Sigmoid colon (tissue), 6 donors: ENCODE measurements at regions not wholly inside any gene's neighbourhood (a gene's known extent, or its start where the extent isn't known, plus 50 kb on each side); places are given as distances from the start of the nearest gene placed in this dataset.

Source experiments
- DNase-seq: peaks from one replicate; pipeline ENCODE4 v3.0.0-alpha.2; 2019
- H3K27ac ChIP-seq, 4 donors: fragments of 200-600 bp; sonication (generic); one replicate each; pipeline ENCODE4 v1.5.1; 2016 to 2019; ENCODE audit warnings: mild to moderate bottlenecking in 1 of 4
- H3K27me3 ChIP-seq, 3 donors: fragments of 200-600 bp; sonication (generic); one replicate each; pipeline ENCODE4 v1.5.1; 2019; ENCODE audit warnings: mild to moderate bottlenecking in 1 of 3
- H3K36me3 ChIP-seq, 4 donors: fragments of 200-600 bp; sonication (generic); one replicate each; pipeline ENCODE4 v1.5.1; 2016 to 2019
- H3K4me1 ChIP-seq, 4 donors: fragments of 200-600 bp; sonication (generic); one replicate each; pipeline ENCODE4 v1.5.1; 2017 to 2019
- H3K4me3 ChIP-seq, 4 donors: fragments of 200-600 bp; sonication (generic); one replicate each; pipeline ENCODE4 v1.5.1; 2017 to 2019; ENCODE audit warnings: mild to moderate bottlenecking in 2 of 4, moderate library complexity in 1 of 4
- H3K9me3 ChIP-seq, 4 donors: fragments of 200-600 bp in 3 of 4; sonication (generic) in 3 of 4; one replicate each; pipeline versions ENCODE4 v1.5.1 to v1.6.1; 2013 to 2019
- CTCF ChIP-seq, 4 experiments: fragments of 450-650 bp in 3 of 4; fragments of 200-600 bp in 1 of 4; IDR thresholded peaks; one replicate each; pipeline ENCODE4 v1.5.1; 2016 to 2019; ENCODE audit warnings: antibody characterized with exemption in 4 of 4, mild to moderate bottlenecking in 3 of 4, moderate library complexity in 2 of 4
- EP300 ChIP-seq, 4 donors: sonication (generic); formaldehyde crosslinking; IDR thresholded peaks; one replicate each; pipeline ENCODE4 v1.6.1; 2017; ENCODE audit warnings: antibody characterized with exemption in 4 of 4
- POLR2A ChIP-seq, 2 donors: fragments of 450-650 bp; IDR thresholded peaks; one replicate each; pipeline ENCODE4 v1.6.1; 2016; ENCODE audit warnings: antibody characterized with exemption in 2 of 2, mild to moderate bottlenecking in 2 of 2, moderate library complexity in 2 of 2
- POLR2AphosphoS5 ChIP-seq, 4 donors: sonication (generic); formaldehyde crosslinking; IDR thresholded peaks; one replicate each; pipeline ENCODE4 v1.6.1; 2017; ENCODE audit warnings: antibody characterized with exemption in 4 of 4
- WGBS, 2 donors: extraction: QIAGEN DNeasy Blood & Tissue Kit; methylation state at CpG; one replicate each; pipeline ENCODE4 v1.1.7; 2013; 5-methylcytosine and 5-hydroxymethylcytosine counted together
- intact Hi-C: fragments of 100-400 bp; cut with DNase I; formaldehyde crosslinking; loops from one replicate; pipeline ENCODE4 v1.15.1; 2023
- donor health status: healthy with polysubstance abuse.
- donor health status: healthy.

- intact Hi-C loops, result no loop called here
- WGBS, 2 donors, result 21% methylated on average over 11 of the region's 11 CpGs
- peak; percentile 73 for DNase-seq
Measured at GRCh38 chr2:84314901-84315330, 144.2 kb downstream of the SUCLG1 start.

GRCh38 chr2:84314250-84314649 lies 144.8 kb downstream of the SUCLG1 start:
- Histone ChIP-seq H3K4me1 (no peaks in the 10 kb centered on the region), H3K36me3 (no peaks in the 10 kb centered on the region), H3K4me3 (no peak overlapping the region), H3K27me3 (no peaks in the 10 kb centered on the region), H3K9me3 (no peaks in the 10 kb centered on the region), H3K27ac (no peak overlapping the region)
- no peak for DNase-seq
- intact Hi-C loops, result no loop called here
- no peak for TF ChIP-seq POLR2AphosphoS5 (IDR thresholded peaks at IDR 0.05)
- TF ChIP-seq CTCF (IDR thresholded peaks at IDR 0.05), result no peak
- TF ChIP-seq POLR2A (IDR thresholded peaks at IDR 0.05), result no peak
- TF ChIP-seq EP300 (IDR thresholded peaks at IDR 0.05), result no peak
- WGBS, 2 donors, result 94% methylated on average over 6 of the region's 6 CpGs

More at GRCh38 chr2:84314901-84315330, 144.2 kb downstream of the SUCLG1 start:
- H3K9me3 ChIP-seq, result no peaks in the 10 kb centered on the region
- H3K36me3 ChIP-seq, result no peaks in the 10 kb centered on the region
- TF ChIP-seq CTCF (IDR thresholded peaks at IDR 0.05), result peak; percentile 31 to 71 (median 68)
- TF ChIP-seq POLR2A (IDR thresholded peaks at IDR 0.05), result no peak
- no peak overlapping the region for H3K4me3 ChIP-seq
- H3K27me3 ChIP-seq, result no peaks in the 10 kb centered on the region
- no peaks in the 10 kb centered on the region for H3K4me1 ChIP-seq
- H3K27ac ChIP-seq, result no peak overlapping the region

- H3K4me1 ChIP-seq, result no peaks in the 10 kb centered on the region
- 86 to 90% methylated on average over 3 of the region's 3 CpGs for WGBS, 2 donors
- H3K36me3 ChIP-seq, result no peaks in the 10 kb centered on the region
- peaks cover 0 to 2% (median 0%) of the 10 kb centered on the region in 4 donors for H3K9me3 ChIP-seq
- no peak for DNase-seq
- intact Hi-C loops, result loop anchor here (10.0 kb wide), 1 partner anchor 284 kb away; no protein-coding TSS in a partner anchor
- TF ChIP-seq EP300 (IDR thresholded peaks at IDR 0.05) (no peak), POLR2AphosphoS5 (IDR thresholded peaks at IDR 0.05) (no peak), POLR2A (IDR thresholded peaks at IDR 0.05) (no peak), CTCF (IDR thresholded peaks at IDR 0.05) (no peak)
- no peak overlapping the region for H3K27ac ChIP-seq
- no peak overlapping the region for H3K4me3 ChIP-seq
- no peaks in the 10 kb centered on the region for H3K27me3 ChIP-seq
Measured at GRCh38 chr2:84309281-84309680, 149.8 kb downstream of the SUCLG1 start.

GRCh38 chr2:84306361-84306760 lies 152.7 kb downstream of the SUCLG1 start:
- WGBS, 2 donors, result 87 to 90% methylated on average over 4 of the region's 4 CpGs
- TF ChIP-seq POLR2A (IDR thresholded peaks at IDR 0.05) (no peak), POLR2AphosphoS5 (IDR thresholded peaks at IDR 0.05) (no peak), CTCF (IDR thresholded peaks at IDR 0.05) (no peak), EP300 (IDR thresholded peaks at IDR 0.05) (no peak)
- peaks cover 0 to 2% (median 0%) of the 10 kb centered on the region in 4 donors for H3K9me3 ChIP-seq
- H3K4me3 ChIP-seq, result no peak overlapping the region
- intact Hi-C loops, result loop anchor here (10.0 kb wide), 1 partner anchor 282 kb away; no protein-coding TSS in a partner anchor
- no peak for DNase-seq
- no peak overlapping the region for H3K27ac ChIP-seq
- H3K4me1 ChIP-seq, result no peaks in the 10 kb centered on the region
- no peaks in the 10 kb centered on the region for H3K27me3 ChIP-seq
- no peaks in the 10 kb centered on the region for H3K36me3 ChIP-seq
